ENCODE measurements at regions not wholly inside any gene's neighbourhood (a gene's known extent, or its start where the extent isn't known, plus 50 kb on each side); places are given as distances from the start of the nearest gene placed in this dataset.

- DNase-seq (ENCODE audit: low read depth, low spot score): peak; percentile 79
These were observed 55.5 kb upstream of the SGK1 start for GRCh38 chr6:134373282-134373922.

GRCh38 chr6:134372603-134373281 lies 54.8 kb upstream of the SGK1 start:
- no peak for DNase-seq (ENCODE audit: low read depth, low spot score)

GRCh38 chr6:134368670-134369069 lies 50.8 kb upstream of the SGK1 start:
- no peak for DNase-seq (ENCODE audit: low read depth, low spot score)

All from brain pericyte (primary cell).